Neutrophil (primary cell): ENCODE measurements at regions not wholly inside any gene's neighbourhood (a gene's known extent, or its start where the extent isn't known, plus 50 kb on each side); places are given as distances from the start of the nearest gene placed in this dataset.

ENCODE experiments used
- H3K27ac ChIP-seq: fragments of 200-600 bp; sonication (generic); 2 replicates; pipeline ENCODE4 v1.5.1; 2016; ENCODE audit warnings: mild to moderate bottlenecking, moderate library complexity
- H3K27me3 ChIP-seq: fragments of 200-600 bp; sonication (generic); 2 replicates; pipeline ENCODE4 v1.6.0; 2016; ENCODE audit warnings: mild to moderate bottlenecking
- H3K36me3 ChIP-seq: fragments of 200-600 bp; sonication (generic); 2 replicates; pipeline ENCODE4 v1.5.1; 2017
- H3K4me1 ChIP-seq, 2 experiments: fragments of 200-600 bp in 1 of 2; sonication (generic) in 1 of 2; 1 replicate in 1 of 2; 2 replicates in 1 of 2; pipeline versions ENCODE4 v1.5.1 to v1.6.1; 2013 to 2016; ENCODE audit warnings: low read depth in 1 of 2, low read length in 1 of 2, mild to moderate bottlenecking in 1 of 2, moderate library complexity in 1 of 2; ENCODE audit not compliant: control insufficient read depth in 1 of 2, insufficient read depth in 1 of 2
- H3K4me3 ChIP-seq, 2 experiments: fragments of 200-600 bp in 1 of 2; sonication (generic) in 1 of 2; 1 replicate in 1 of 2; 2 replicates in 1 of 2; pipeline ENCODE4 v1.5.1; 2013 to 2016; ENCODE audit warnings: low read depth in 1 of 2, low read length in 1 of 2, mild to moderate bottlenecking in 1 of 2, moderate library complexity in 1 of 2
- H3K9me3 ChIP-seq: fragments of 200-600 bp; sonication (generic); 2 replicates; pipeline ENCODE4 v1.5.1; 2016
- TF ChIP-seq, protein P1 (sequence below): fragments of 200-600 bp; sonication (generic); IDR thresholded peaks from 2 replicates; pipeline ENCODE4 v1.5.1; 2016; ENCODE audit warnings: antibody characterized with exemption

DNA sequence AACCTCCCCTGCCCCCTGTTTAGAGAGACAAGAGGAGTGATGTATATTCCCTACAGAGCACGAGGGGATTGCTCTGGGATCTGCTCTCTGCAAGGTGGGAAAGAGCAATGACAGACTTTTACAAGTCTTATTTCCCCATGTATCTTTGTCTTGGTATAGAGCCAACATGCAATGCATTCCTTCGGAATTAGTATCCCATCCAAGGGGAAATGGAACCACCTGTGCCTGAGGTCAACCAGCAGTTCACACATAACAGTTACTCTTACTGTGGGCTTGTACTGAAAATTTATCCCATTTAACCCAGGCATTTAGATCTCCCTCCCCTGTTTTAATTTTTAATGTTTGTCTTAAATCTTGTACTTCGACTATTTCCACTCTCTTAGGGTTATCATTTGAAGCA, 250.4 kb downstream of the C6orf118 start:
- Histone ChIP-seq H3K36me3 (no peaks in the 10 kb centered on the region), H3K4me3 (no peak overlapping the region), H3K9me3 (no peaks in the 10 kb centered on the region), H3K27me3 (no peaks in the 10 kb centered on the region), H3K4me1 (no peaks in the 10 kb centered on the region), H3K27ac (no peak overlapping the region)
- TF ChIP-seq, protein P1, sequence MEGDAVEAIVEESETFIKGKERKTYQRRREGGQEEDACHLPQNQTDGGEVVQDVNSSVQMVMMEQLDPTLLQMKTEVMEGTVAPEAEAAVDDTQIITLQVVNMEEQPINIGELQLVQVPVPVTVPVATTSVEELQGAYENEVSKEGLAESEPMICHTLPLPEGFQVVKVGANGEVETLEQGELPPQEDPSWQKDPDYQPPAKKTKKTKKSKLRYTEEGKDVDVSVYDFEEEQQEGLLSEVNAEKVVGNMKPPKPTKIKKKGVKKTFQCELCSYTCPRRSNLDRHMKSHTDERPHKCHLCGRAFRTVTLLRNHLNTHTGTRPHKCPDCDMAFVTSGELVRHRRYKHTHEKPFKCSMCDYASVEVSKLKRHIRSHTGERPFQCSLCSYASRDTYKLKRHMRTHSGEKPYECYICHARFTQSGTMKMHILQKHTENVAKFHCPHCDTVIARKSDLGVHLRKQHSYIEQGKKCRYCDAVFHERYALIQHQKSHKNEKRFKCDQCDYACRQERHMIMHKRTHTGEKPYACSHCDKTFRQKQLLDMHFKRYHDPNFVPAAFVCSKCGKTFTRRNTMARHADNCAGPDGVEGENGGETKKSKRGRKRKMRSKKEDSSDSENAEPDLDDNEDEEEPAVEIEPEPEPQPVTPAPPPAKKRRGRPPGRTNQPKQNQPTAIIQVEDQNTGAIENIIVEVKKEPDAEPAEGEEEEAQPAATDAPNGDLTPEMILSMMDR: no peak

DNA sequence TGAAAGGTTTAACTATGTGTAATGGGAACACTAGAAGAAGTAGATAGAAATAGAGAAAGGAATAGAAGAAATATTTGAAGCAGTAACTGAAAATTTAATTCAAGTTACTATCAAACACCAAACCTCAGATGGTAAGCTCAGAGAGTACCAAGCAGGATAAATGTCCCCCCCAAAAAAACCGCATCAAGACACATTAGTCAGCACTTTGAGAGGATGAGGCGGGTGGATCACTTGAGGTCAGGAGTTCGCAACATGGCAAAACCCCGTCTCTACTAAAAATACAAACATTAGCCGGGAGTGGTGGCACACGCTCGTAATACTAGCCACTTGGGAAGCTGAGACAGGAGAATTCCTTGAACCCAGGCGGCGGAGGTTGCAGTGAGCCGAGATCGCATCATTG, 253.1 kb downstream of the C6orf118 start:
- TF ChIP-seq, protein P1: no peak
- no peak overlapping the region for H3K27ac ChIP-seq
- no peaks in the 10 kb centered on the region for H3K27me3 ChIP-seq
- H3K36me3 ChIP-seq: no peaks in the 10 kb centered on the region
- no peaks in the 10 kb centered on the region for H3K4me1 ChIP-seq
- no peaks in the 10 kb centered on the region for H3K9me3 ChIP-seq
- no peak overlapping the region for H3K4me3 ChIP-seq

DNA sequence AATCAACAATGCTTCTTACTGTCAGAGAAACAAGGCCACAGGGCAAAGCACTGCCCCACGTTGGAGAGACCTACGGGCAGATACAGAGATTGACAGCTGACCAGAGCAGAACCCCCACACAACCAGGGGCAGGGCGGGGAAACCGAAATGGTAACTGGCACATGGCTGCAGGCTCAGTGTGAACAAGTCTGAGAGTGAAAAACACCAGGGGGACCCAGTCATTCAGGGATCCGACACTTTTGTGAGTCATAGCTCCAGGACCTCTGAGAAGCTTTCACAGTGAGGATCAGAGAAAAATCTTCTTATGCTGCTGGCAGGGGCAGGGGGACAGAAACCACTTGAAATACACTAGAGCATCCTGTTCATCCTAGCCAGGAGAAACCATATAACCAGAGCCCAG, 254.2 kb downstream of the C6orf118 start:
- no peak overlapping the region for H3K4me3 ChIP-seq
- TF ChIP-seq, protein P1: no peak
- H3K9me3 ChIP-seq: no peaks in the 10 kb centered on the region
- H3K27ac ChIP-seq: no peak overlapping the region
- H3K36me3 ChIP-seq: no peaks in the 10 kb centered on the region
- H3K4me1 ChIP-seq: no peaks in the 10 kb centered on the region
- H3K27me3 ChIP-seq: no peaks in the 10 kb centered on the region

DNA sequence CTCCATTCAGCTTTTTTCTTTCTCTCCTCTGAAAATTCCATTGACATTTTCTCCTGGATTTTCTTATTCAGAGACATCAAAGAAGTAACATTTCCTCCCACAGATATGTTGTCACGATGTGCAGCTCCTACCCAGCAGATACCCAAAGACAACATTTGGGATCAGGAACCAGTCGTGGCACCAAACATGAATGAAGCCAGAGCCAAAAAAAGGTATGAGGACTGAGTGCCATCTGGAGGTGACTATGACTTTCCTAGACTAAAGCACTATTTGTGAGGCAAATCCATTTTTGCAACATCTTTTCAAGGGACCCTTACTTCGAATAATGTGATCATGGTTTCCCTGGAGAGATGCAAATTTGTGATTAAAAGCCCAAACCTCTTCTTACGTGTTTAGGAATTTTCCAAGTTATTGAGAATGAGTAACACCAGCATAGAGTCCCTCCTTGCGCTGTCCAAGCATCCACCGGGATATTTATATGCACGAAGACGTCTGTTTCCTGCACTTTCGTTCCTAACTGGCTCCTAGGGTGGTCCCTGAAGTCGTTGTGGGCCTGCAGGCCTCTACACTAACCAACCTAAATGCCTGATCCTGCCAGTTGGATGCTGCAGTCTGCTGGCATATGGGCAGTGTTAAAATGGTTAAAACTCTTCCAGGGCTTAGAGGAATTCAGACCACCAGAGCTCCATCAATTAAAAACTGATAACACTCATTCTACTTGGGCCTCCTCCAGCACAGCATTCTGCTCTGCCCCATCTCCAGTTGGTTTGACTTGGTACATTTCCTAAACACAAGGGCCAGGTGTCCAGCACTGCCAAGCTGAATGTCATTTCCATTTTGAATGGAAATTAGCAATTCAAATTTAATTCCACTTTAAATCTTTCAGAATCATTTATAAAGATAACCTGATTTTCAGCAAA, 256.6 kb downstream of the C6orf118 start:
- TF ChIP-seq, protein P1: no peak
- H3K9me3 ChIP-seq: no peaks in the 10 kb centered on the region
- H3K4me3 ChIP-seq: no peak overlapping the region
- H3K36me3 ChIP-seq: no peaks in the 10 kb centered on the region
- no peaks in the 10 kb centered on the region for H3K27me3 ChIP-seq
- no peaks in the 10 kb centered on the region for H3K4me1 ChIP-seq
- H3K27ac ChIP-seq: no peak overlapping the region

DNA sequence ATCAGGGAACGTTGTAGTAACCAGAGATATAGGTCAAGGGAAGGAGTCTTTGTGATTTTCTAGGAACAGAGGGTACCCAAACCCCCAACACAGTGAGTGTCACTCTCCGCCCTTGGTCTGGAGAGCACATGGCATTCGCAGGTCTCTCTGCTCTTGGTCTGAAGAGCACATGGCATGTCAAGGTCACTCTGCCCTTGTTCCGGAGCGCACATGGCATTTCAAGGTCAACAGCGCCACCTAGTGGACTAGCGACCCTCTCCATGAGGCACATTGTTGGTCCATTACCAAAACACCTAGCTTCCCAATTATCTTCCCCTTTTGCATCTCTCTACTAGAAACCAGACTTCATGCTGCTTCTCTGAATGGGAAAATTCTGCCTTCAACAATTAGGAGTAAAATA, 260.0 kb downstream of the C6orf118 start:
- Histone ChIP-seq H3K27ac (no peak overlapping the region), H3K4me1 (no peaks in the 10 kb centered on the region), H3K9me3 (no peaks in the 10 kb centered on the region), H3K36me3 (no peaks in the 10 kb centered on the region), H3K4me3 (no peak overlapping the region), H3K27me3 (no peaks in the 10 kb centered on the region)
- TF ChIP-seq, protein P1: peak; percentile 8
